Left renal pelvis (tissue), 4 donors: ENCODE measurements at regions not wholly inside any gene's neighbourhood (a gene's known extent, or its start where the extent isn't known, plus 50 kb on each side); places are given as distances from the start of the nearest gene placed in this dataset.
A peak's percentile ranks its signal among the peaks of the same experiment; 100 is the strongest.

Experiments used
- DNase-seq, 4 donors: peaks; one replicate each; pipeline ENCODE4 v3.0.0-alpha.2; 2013; ENCODE audit warnings: low read depth in 4 of 4, low spot score in 3 of 4

- DNase-seq: no peak
These were observed 1002.4 kb downstream of the SLITRK1 start for GRCh38 chr13:82879921-82880320.

GRCh38 chr13:82878536-82878935, 1003.7 kb downstream of the SLITRK1 start:
- DNase-seq: no peak

GRCh38 chr13:82867284-82867683, 1015.0 kb downstream of the SLITRK1 start:
- no peak for DNase-seq

GRCh38 chr13:82850644-82851043, 1031.6 kb downstream of the SLITRK1 start:
- DNase-seq: no peak

GRCh38 chr13:82848766-82849165, 1033.5 kb downstream of the SLITRK1 start:
- DNase-seq: no peak

- no peak for DNase-seq
These were observed 1034.7 kb downstream of the SLITRK1 start for GRCh38 chr13:82847595-82847994.

- no peak for DNase-seq
These were observed 1048.4 kb downstream of the SLITRK1 start for GRCh38 chr13:82833923-82834322.

GRCh38 chr13:82829040-82829439, 1053.2 kb downstream of the SLITRK1 start:
- no peak for DNase-seq

GRCh38 chr13:82827724-82828123, 1054.5 kb downstream of the SLITRK1 start:
- no peak for DNase-seq

GRCh38 chr13:82822935-82823334, 1059.3 kb downstream of the SLITRK1 start:
- no peak for DNase-seq

- DNase-seq: no peak
These were observed 1065.1 kb downstream of the SLITRK1 start for GRCh38 chr13:82817133-82817532.

- DNase-seq: no peak
These were observed 1066.5 kb downstream of the SLITRK1 start for GRCh38 chr13:82815791-82816190.

- DNase-seq: no peak
These were observed 1078.9 kb downstream of the SLITRK1 start for GRCh38 chr13:82803341-82803740.

- DNase-seq: no peak
These were observed 1079.7 kb downstream of the SLITRK1 start for GRCh38 chr13:82802528-82802927.

- DNase-seq: no peak
These were observed 1081.9 kb downstream of the SLITRK1 start for GRCh38 chr13:82800391-82800790.

- no peak for DNase-seq
These were observed 1084.4 kb downstream of the SLITRK1 start for GRCh38 chr13:82797876-82798275.

- DNase-seq: no peak
These were observed 1091.2 kb downstream of the SLITRK1 start for GRCh38 chr13:82791035-82791434.

GRCh38 chr13:82772816-82773215, 1109.5 kb downstream of the SLITRK1 start:
- DNase-seq: peak in 1 of 4 donors; percentile 10

- DNase-seq: no peak
These were observed 1115.4 kb downstream of the SLITRK1 start for GRCh38 chr13:82766732-82767321.

- DNase-seq: no peak
These were observed 1124.2 kb downstream of the SLITRK1 start for GRCh38 chr13:82758044-82758443.

- no peak for DNase-seq
These were observed 1131.1 kb downstream of the SLITRK1 start for GRCh38 chr13:82751206-82751605.

- DNase-seq: no peak
These were observed 1132.7 kb downstream of the SLITRK1 start for GRCh38 chr13:82749551-82749950.

GRCh38 chr13:82747958-82748357, 1134.3 kb downstream of the SLITRK1 start:
- DNase-seq: no peak
